ENCODE measurements at regions not wholly inside any gene's neighbourhood (a gene's known extent, or its start where the extent isn't known, plus 50 kb on each side); places are given as distances from the start of the nearest gene placed in this dataset.

- no peak for DNase-seq (ENCODE audit: low spot score)
- TF ChIP-seq, protein P1, sequence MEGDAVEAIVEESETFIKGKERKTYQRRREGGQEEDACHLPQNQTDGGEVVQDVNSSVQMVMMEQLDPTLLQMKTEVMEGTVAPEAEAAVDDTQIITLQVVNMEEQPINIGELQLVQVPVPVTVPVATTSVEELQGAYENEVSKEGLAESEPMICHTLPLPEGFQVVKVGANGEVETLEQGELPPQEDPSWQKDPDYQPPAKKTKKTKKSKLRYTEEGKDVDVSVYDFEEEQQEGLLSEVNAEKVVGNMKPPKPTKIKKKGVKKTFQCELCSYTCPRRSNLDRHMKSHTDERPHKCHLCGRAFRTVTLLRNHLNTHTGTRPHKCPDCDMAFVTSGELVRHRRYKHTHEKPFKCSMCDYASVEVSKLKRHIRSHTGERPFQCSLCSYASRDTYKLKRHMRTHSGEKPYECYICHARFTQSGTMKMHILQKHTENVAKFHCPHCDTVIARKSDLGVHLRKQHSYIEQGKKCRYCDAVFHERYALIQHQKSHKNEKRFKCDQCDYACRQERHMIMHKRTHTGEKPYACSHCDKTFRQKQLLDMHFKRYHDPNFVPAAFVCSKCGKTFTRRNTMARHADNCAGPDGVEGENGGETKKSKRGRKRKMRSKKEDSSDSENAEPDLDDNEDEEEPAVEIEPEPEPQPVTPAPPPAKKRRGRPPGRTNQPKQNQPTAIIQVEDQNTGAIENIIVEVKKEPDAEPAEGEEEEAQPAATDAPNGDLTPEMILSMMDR (IDR thresholded peaks at IDR 0.05; ENCODE audit: extremely low read depth, missing control alignments), result no peak
Measured at GRCh38 chr2:159863526-159864160, 65.6 kb upstream of the CD302 start.

- DNase-seq (ENCODE audit: low spot score), result no peak
- TF ChIP-seq, protein P1 (IDR thresholded peaks at IDR 0.05; ENCODE audit: extremely low read depth, missing control alignments), result no peak
Measured at GRCh38 chr2:159860581-159861310, 62.7 kb upstream of the CD302 start.

DNA sequence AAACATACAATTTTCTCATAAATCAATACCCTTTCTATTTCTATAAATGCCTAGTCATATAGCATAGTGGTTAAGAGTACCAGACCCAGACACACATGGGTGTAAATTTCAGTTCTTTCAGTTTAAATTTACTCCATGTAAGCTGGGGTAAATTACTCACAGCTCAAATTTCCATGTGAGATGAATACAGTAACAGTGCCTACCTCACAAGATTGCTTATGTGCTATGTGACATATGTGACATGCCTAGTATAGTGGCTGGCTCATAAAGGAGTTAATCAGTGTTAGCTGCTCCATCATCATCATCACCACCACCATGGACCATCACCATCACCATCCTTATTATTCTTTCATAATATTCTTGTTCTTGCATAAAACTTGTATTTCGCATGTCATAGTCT lies 61.6 kb upstream of the CD302 start:
- TF ChIP-seq, protein P1 (IDR thresholded peaks at IDR 0.05; ENCODE audit: extremely low read depth, missing control alignments), result no peak
- DNase-seq (ENCODE audit: low spot score), result no peak

DNA sequence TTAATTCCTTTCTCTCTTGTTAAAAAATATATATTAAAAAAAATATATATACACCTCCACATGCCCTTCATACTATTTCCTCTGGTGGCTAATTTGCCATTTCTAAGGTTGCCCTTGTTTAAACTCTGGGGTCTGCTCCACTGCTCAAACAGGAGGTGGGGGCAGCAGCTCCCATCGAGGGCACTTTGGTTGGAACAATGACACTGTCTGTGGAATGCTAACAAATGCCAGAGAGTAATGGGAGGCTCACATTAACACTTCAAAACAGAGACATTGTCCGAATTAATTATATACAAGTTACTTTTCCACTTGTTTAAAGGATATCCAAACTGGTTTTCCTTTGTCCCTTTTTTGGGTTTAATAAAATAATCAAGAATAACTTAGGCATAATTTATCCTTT lies 58.8 kb upstream of the CD302 start:
- DNase-seq (ENCODE audit: low spot score), result no peak
- TF ChIP-seq, protein P1 (IDR thresholded peaks at IDR 0.05; ENCODE audit: extremely low read depth, missing control alignments), result no peak

DNA sequence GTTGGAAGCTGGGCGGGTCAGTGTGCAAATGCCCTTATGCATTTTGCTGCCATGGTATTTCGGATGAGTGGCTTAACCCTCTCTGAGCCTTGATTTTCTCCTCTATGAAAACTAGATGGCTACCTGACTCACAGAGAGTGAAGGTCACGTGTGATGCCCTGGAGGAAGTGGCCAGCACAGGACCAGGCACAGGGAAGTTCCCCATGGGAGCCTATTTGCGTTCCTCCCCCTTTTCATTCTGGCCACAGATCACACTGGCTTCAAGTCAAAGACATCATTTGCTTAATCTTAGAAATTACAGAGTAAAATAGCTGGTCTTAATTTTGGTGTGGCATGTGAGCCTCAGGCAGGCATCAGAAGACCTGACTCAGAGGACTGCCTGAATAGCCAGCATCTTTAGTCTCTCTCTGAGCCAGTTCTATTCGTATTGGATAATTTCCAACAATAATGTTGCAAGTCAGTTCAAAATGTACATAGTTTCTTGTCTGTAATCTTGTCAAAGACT lies 57.6 kb upstream of the CD302 start:
- TF ChIP-seq, protein P1 (IDR thresholded peaks at IDR 0.05; ENCODE audit: extremely low read depth, missing control alignments), result no peak
- no peak for DNase-seq (ENCODE audit: low spot score)

- TF ChIP-seq, protein P1 (IDR thresholded peaks at IDR 0.05; ENCODE audit: extremely low read depth, missing control alignments), result no peak
- DNase-seq (ENCODE audit: low spot score), result no peak
Measured at GRCh38 chr2:159855143-159855542, 57.1 kb upstream of the CD302 start.

DNA sequence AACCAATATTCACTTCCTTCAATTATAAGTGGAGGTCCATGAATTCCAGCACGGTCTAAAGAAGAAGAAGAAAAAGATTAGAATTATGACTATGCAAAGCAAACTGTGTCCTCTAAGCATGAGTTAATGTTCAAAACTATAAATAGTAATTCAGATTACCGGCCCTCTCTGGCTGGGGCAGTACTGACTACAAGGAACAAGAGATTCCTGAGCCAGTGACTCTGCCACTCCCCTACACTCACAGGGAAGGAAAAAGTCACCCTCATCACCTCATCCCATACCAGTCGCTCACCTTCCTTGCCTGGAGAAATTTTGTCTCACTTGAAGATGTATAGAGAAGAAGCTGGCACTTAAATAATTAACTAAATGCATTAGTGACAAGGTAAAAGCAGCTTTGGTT lies 56.5 kb upstream of the CD302 start:
- TF ChIP-seq, protein P1 (IDR thresholded peaks at IDR 0.05; ENCODE audit: extremely low read depth, missing control alignments), result no peak
- DNase-seq (ENCODE audit: low spot score), result no peak
